OCI-M2 (cell line): ENCODE measurements at regions not wholly inside any gene's neighbourhood (a gene's known extent, or its start where the extent isn't known, plus 50 kb on each side); places are given as distances from the start of the nearest gene placed in this dataset.

Experiments
- DNase-seq: peaks from one replicate; lab custom pipeline; 2025; ENCODE audit not compliant: unreplicated experiment; lab: John Stamatoyannopoulos, UW

DNA sequence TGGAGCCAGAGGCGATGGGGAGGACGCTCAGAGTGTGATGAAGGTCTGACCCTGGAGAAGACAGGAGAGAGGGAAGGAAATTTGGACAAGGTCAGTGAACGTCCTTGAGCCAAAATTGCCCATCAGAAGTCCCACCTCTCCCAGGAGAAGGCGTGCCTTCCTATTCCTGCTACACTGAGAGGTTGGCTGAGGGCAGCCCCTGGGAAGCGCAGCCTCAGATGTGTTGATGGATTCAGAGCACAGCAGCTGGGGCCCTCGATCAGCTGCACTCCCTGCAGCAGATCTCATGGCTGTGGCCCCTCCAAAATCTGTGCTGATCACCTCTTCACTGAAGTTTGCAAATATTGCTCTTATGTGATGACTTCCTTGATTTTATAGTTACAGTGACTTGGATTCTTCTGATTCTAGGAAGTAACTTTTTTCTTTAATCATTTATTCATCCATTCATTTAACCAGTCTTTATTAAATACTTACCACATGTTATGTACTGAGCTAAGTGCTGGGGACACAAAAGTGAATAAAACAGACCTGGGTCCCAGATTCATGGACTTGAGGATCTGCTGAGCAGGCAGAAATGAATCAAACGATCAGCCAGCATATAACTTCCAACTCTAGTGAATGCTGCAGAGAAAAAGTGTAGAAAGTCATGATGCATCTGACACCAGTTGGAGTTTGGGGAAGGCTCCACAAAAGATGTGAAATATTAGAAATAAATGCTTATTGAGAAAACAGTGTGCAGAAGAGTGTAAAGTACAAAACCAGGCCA, 69.6 kb upstream of the ARMC2 start:
- no peak for DNase-seq

DNA sequence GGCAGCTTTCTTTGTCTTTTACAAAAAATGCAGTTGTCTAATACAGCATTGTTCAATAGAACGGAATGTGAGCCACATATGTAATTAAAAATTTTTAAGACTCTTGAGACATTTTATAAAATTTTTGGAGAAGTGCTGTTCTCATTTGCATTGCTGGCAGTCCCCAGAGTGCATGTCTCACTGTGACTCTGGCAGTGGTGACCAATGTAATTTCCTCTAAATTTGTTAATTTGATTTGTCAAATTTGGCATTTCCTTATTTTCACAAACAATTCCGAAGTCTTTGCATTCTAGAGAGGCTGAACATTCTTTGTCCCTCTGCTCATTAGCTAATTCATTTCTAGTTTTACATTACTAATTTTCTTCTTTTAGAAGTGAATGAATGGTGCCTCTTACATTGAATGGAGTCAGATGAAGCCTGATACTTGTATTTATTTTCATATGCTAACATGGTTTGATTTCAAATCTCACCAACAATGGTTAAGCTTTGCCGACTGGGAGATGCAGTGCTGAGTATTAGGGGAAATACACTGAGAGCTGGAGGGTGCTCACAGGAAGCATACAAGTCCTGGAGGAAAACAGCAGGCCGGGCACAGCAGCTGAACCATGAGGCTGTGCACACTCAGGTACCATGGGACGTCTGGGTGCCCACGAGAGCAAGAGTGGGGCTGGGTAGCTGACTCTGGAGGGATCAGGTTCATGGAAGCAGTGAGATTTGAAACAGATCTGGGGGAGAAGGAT, 68.5 kb upstream of the ARMC2 start:
- no peak for DNase-seq

DNA sequence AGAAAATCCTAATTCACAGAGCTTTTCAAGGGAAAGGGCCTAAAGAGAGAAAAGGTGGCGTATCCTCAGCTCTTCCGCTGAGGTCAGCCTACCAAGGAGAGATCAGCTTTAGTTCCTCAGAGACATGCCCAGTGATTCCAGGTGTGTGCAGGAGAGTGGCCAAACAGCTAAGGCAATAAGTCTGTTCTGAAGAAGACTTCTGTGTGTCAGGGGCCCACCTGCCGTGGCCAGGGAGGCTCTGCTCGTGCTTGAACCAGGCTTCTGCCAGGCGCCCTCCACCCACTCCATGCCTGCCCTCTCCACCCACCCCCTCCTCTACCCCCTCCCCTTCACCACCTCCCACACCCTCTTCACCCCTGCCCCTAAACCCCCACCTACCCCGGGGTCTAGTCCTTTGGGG, 67.4 kb upstream of the ARMC2 start:
- DNase-seq: no peak

DNA sequence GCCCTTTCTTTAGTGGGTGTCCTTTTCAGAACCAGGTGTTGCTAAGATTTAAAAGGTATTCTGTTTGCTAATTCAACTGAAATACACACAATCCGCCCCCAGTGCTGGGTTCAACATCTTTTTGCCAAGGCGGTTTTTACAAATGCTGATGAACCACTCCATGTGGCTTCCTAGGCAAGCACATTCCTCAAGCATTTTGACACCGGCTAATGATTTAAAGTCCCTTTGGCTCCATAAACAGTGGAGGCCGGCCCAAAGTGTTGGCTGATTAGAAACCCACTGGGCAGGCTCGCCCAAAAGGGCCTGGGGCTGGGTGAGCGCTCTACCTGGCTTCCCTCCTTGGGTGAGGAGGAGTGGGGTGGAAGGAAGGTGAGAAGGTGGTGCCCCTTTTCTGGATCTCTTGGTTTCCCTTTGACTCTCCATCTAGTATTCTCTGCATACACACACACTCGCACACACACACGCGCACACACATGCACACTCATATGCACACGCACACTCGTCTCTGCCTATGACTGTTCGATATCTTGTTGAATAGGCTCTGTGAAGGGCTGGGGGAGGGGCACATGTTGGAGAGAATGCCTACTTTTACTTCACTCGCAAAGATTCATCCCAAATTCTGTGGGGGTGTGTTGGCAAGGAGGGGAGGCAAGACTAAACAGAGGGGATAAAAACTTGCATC, 66.7 kb upstream of the ARMC2 start:
- DNase-seq: no peak

DNA sequence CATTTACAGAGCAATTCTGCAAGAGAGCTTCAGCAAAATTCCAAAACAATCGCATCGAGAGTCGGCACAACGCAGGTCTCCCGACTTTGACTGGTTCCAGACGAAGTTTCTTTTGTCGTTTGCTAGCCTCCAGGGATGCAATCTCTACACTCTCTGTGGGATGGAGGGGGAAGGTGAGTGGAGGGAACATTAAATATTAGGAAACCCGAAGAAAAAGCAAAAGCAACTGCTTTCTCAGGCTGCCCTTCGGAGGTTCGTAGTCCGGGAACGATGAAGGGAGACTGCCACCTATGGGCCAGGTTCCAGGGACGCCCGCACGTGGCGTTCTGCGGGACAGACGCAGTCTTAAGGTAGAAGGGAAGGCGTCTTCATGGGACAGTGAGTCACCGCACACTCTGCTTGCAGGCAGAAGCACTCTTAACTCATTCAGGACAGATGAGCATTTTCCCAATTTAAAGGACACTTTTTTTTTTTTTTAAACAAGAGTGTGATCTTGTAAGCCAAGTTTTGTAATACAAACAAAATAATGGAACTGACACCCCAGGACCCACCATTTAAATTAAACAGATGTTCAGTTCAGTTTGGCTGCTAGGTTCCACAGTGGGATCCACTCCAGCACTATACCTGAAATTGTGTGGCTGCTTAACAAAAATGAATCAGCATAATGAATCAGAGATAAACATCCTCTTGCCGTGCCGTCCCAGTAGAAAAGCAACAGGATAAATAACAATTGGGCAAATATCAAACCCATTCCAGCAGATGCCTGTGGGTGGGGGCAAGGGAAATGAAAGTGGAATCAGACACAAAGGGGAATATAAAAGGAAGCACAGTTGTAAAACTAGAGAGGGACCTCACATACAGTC, 65.8 kb upstream of the ARMC2 start:
- no peak for DNase-seq

- DNase-seq: no peak
Observed at GRCh38 chr6:108785653-108786052, 62.6 kb upstream of the ARMC2 start.

DNA sequence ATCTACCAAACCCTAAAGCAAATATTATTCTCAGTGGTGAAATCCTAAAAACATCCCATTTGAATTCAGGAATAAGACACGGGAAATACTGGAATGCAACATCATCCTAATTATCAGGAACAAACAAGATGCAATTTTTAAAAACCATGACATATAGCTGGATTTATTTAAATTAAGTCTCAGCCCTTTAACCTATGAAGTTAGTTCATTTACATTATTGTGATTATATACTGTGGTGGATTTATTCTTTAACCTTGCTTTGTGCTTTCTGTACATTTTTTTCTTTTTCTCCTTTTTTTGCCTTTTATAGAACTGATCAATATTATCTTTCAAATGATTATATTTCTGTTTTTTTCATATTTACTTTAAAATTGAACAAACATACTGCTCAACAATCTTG, 59.8 kb upstream of the ARMC2 start:
- DNase-seq: no peak

DNA sequence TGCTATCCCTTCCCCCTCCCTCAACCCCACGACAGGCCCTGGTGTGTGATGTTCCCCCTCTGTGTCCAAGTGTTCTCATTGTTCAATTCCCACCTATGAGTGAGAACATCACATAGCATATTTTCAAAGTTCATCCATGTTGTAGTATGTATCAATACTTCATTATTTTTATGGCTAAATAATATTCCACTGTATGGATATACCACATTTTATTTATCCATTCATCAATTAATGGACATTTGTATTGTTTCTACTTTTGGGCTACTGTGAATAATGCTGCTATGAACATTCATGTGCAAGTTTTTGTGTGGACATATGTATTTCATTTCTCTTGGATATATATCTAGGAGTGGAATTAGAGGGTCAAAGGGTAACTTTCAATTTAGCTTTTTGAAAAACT, 58.7 kb upstream of the ARMC2 start:
- no peak for DNase-seq

DNA sequence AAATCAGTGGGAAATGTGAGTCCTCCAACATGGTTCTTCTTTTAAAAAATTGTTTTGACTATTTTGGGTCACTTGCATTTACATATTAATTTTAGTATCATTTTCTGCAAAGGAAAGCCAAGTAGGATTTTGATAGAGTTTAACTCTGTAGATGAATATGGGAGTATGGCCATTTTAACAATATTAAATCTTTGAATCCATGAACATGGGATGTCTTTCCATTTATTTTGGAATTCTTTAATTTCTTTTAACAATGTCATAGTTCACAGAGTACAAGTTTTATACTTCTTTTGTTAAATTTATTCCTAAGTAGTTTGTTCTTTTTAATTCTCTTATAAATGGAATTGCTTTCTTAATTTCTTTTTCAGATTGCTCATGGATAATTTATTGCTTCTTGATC, 56.5 kb upstream of the ARMC2 start:
- no peak for DNase-seq

GRCh38 chr6:108793516-108794251, 54.5 kb upstream of the ARMC2 start:
- no peak for DNase-seq

- no peak for DNase-seq
Observed at GRCh38 chr6:108795122-108795521, 53.1 kb upstream of the ARMC2 start.

- no peak for DNase-seq
Observed at GRCh38 chr6:108795814-108796213, 52.4 kb upstream of the ARMC2 start.

DNA sequence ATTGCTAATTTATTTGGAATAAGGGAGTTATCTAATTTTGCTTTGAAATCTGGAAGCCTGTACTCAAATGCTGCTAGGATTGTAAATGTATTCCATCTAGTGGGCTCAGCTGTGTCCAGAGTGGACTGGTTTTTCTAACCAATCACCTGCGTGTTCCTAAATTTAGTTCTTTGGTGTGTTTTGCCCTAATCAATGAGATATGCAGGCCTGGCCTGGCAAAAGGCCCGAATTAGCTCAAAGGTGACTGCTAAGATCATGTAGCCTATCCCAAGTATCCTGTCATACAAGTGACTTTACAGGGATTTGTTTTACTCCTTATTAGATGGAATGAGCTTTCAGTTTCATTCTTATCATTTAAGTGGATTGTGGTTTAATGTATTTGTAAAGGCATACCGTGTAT, 51.3 kb upstream of the ARMC2 start:
- DNase-seq: no peak

- DNase-seq: no peak
Observed at GRCh38 chr6:108797951-108798669, 50.1 kb upstream of the ARMC2 start.
